ENCODE measurements at regions not wholly inside any gene's neighbourhood (a gene's known extent, or its start where the extent isn't known, plus 50 kb on each side); places are given as distances from the start of the nearest gene placed in this dataset.

- H3K36me3 ChIP-seq (ENCODE audit: control insufficient read depth, insufficient read depth, low read length): no peaks in the 10 kb centered on the region
- H3K4me3 ChIP-seq (replicated peaks; ENCODE audit: low read depth, low read length): no peak overlapping the region
- H3K27me3 ChIP-seq (replicated peaks; ENCODE audit: control insufficient read depth, insufficient read depth, low read length): peaks cover 2% of the 10 kb centered on the region; the same call in 1 of the 2 replicates
- no peak for DNase-seq (ENCODE audit: extremely low read depth, insufficient read length)
- TF ChIP-seq CTCF (IDR thresholded peaks at IDR 0.05; ENCODE audit: insufficient read depth, low read length, poor library complexity, severe bottlenecking): no peak
These were observed 202.8 kb downstream of the SREK1 start for GRCh38 chr5:66346869-66347268.

- DNase-seq (ENCODE audit: extremely low read depth, insufficient read length): no peak
- Histone ChIP-seq H3K27me3 (replicated peaks; ENCODE audit: control insufficient read depth, insufficient read depth, low read length) (peaks cover 2% of the 10 kb centered on the region; the same call in 1 of the 2 replicates), H3K4me3 (replicated peaks; ENCODE audit: low read depth, low read length) (no peak overlapping the region), H3K36me3 (ENCODE audit: control insufficient read depth, insufficient read depth, low read length) (no peaks in the 10 kb centered on the region)
- TF ChIP-seq CTCF (IDR thresholded peaks at IDR 0.05; ENCODE audit: insufficient read depth, low read length, poor library complexity, severe bottlenecking): no peak
These were observed 204.5 kb downstream of the SREK1 start for GRCh38 chr5:66348387-66349125.

GRCh38 chr5:66351813-66352212 is 207.7 kb downstream of the SREK1 start:
- no peak for DNase-seq (ENCODE audit: extremely low read depth, insufficient read length)
- H3K27me3 ChIP-seq (replicated peaks; ENCODE audit: control insufficient read depth, insufficient read depth, low read length): 0 out of 2 replicates have a peak, but pooled peaks cover 1% of the 10 kb centered on the region
- H3K4me3 ChIP-seq (replicated peaks; ENCODE audit: low read depth, low read length): no peak overlapping the region
- no peaks in the 10 kb centered on the region for H3K36me3 ChIP-seq (ENCODE audit: control insufficient read depth, insufficient read depth, low read length)
- TF ChIP-seq CTCF (IDR thresholded peaks at IDR 0.05; ENCODE audit: insufficient read depth, low read length, poor library complexity, severe bottlenecking): no peak

GRCh38 chr5:66353186-66353585 is 209.1 kb downstream of the SREK1 start:
- TF ChIP-seq CTCF (IDR thresholded peaks at IDR 0.05; ENCODE audit: insufficient read depth, low read length, poor library complexity, severe bottlenecking): no peak
- no peak for DNase-seq (ENCODE audit: extremely low read depth, insufficient read length)
- Histone ChIP-seq H3K4me3 (replicated peaks; ENCODE audit: low read depth, low read length) (no peak overlapping the region), H3K36me3 (ENCODE audit: control insufficient read depth, insufficient read depth, low read length) (no peaks in the 10 kb centered on the region), H3K27me3 (replicated peaks; ENCODE audit: control insufficient read depth, insufficient read depth, low read length) (0 out of 2 replicates have a peak, but pooled peaks cover 3% of the 10 kb centered on the region)

DNA sequence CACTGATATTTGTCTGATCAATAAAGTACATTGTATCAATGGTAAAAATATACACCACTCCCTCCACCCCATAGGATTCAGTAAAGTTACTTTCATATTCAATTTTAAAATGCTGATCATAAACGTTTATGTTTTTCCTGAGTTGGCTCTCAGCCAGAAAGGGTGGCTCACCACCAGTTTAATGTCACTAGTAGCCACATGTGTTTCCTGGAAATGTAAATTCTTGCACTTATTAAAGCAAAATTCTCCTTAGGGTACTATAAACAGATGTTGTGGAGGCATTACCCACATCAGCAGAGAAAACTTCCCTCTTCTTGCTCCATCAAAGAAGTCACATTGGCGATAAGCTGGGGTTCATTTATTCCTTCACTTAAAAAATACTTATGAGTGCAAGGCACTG is 210.3 kb downstream of the SREK1 start:
- Histone ChIP-seq H3K36me3 (ENCODE audit: control insufficient read depth, insufficient read depth, low read length) (no peaks in the 10 kb centered on the region), H3K27me3 (replicated peaks; ENCODE audit: control insufficient read depth, insufficient read depth, low read length) (0 out of 2 replicates have a peak, but pooled peaks cover 3% of the 10 kb centered on the region), H3K4me3 (replicated peaks; ENCODE audit: low read depth, low read length) (no peak overlapping the region)
- no peak for DNase-seq (ENCODE audit: extremely low read depth, insufficient read length)
- TF ChIP-seq CTCF (IDR thresholded peaks at IDR 0.05; ENCODE audit: insufficient read depth, low read length, poor library complexity, severe bottlenecking): no peak

Data from GM06990 (cell line).